ENCODE measurements at regions not wholly inside any gene's neighbourhood (a gene's known extent, or its start where the extent isn't known, plus 50 kb on each side); places are given as distances from the start of the nearest gene placed in this dataset.

DNA sequence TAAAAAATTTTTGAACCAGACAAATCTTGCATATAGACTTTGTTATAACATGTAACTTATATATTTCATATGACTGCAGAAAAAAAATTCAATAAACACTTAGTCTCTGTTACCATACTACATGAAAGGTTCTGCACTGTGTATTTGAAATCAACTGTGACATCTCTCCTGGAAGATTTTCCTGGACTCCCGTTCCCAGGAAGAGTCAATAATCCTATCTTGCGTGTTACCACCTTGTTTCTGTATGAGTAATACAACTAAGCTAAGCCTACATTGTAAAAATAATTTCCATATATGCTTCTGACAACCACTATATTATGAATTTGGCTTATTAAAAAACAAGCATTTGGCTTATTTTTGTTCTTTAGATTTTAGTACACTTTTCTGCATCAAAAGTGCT, 665.6 kb upstream of the SOX9 start:
- no peak overlapping the region for H3K9ac ChIP-seq (ENCODE audit: low read depth, low read length)
- no peak overlapping the region for H3K18ac ChIP-seq (ENCODE audit: low read depth, low read length)
- no peak overlapping the region for H3K4me2 ChIP-seq (ENCODE audit: low read depth, low read length)
- H3K23ac ChIP-seq (ENCODE audit: low read depth, low read length), result no peak overlapping the region
- no peak overlapping the region for H2AFZ ChIP-seq (replicated peaks; ENCODE audit: low read length, poor library complexity)
- H4K91ac ChIP-seq (ENCODE audit: insufficient read depth, low read depth, low read length), result no peak overlapping the region
- H3K36me3 ChIP-seq (ENCODE audit: control insufficient read depth, insufficient read depth, low read length), result no peaks in the 10 kb centered on the region
- no peaks in the 10 kb centered on the region for H3K9me3 ChIP-seq (ENCODE audit: control insufficient read depth, insufficient read depth, low read length)
- no peak overlapping the region for H4K5ac ChIP-seq (ENCODE audit: low read depth, low read length)
- H3K27me3 ChIP-seq (ENCODE audit: control insufficient read depth, insufficient read depth, low read length), result no peaks in the 10 kb centered on the region
- no peak overlapping the region for H2BK20ac ChIP-seq (ENCODE audit: low read depth, low read length)
- in situ Hi-C loops (cut with MboI; ENCODE audit: low sequenced_read_pairs) (loop anchor here (25.0 kb wide), 1 partner anchor 668 kb away; no protein-coding TSS in a partner anchor), intact Hi-C loops (cut with micrococcal nuclease) (no loop called here), dilution Hi-C loops (cut with HindIII; ENCODE audit: low sequenced_read_pairs, unreplicated experiment) (no loop called here)
- DNase-seq, result no peak
- no peak overlapping the region for H2BK5ac ChIP-seq (ENCODE audit: low read depth, low read length, poor library complexity, severe bottlenecking)
- no peaks in the 10 kb centered on the region for H3K9me1 ChIP-seq (ENCODE audit: insufficient read depth, low read length)
- no peak overlapping the region for H3K27ac ChIP-seq (ENCODE audit: insufficient read depth, low read length)
- no peak overlapping the region for H2BK120ac ChIP-seq (ENCODE audit: low read depth, low read length)
- H3K4me3 ChIP-seq (ENCODE audit: insufficient read depth, low read depth, low read length), result no peak overlapping the region
- no peak overlapping the region for H2AK9ac ChIP-seq (replicated peaks; ENCODE audit: low read depth, low read length, poor library complexity)
- H4K8ac ChIP-seq (ENCODE audit: low read depth in 2 of 2, low read length in 2 of 2), result no peak overlapping the region
- H2AK5ac ChIP-seq (ENCODE audit: low read depth, low read length), result no peak overlapping the region
- no TSS peak for BruUV-seq (replicated peaks)
- no peak overlapping the region for H3K56ac ChIP-seq (ENCODE audit: extremely low read depth, insufficient read depth, low read length)
- POLR2A ChIA-PET (ENCODE audit: unreplicated experiment), result no interaction called here
- ATAC-seq (ENCODE audit: low read depth), result no peak
- no peak for TF ChIP-seq MXI1 (IDR thresholded peaks at IDR 0.05; ENCODE audit: borderline replicate concordance, low read depth, low read length)
- TF ChIP-seq, protein P1, sequence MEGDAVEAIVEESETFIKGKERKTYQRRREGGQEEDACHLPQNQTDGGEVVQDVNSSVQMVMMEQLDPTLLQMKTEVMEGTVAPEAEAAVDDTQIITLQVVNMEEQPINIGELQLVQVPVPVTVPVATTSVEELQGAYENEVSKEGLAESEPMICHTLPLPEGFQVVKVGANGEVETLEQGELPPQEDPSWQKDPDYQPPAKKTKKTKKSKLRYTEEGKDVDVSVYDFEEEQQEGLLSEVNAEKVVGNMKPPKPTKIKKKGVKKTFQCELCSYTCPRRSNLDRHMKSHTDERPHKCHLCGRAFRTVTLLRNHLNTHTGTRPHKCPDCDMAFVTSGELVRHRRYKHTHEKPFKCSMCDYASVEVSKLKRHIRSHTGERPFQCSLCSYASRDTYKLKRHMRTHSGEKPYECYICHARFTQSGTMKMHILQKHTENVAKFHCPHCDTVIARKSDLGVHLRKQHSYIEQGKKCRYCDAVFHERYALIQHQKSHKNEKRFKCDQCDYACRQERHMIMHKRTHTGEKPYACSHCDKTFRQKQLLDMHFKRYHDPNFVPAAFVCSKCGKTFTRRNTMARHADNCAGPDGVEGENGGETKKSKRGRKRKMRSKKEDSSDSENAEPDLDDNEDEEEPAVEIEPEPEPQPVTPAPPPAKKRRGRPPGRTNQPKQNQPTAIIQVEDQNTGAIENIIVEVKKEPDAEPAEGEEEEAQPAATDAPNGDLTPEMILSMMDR (conservative IDR thresholded peaks at IDR 0.05; ENCODE audit: low read depth, low read length), result no peak
- no peak for TF ChIP-seq RAD21 (IDR thresholded peaks at IDR 0.05; ENCODE audit: low read length)
- no peak for TF ChIP-seq RCOR1 (IDR thresholded peaks at IDR 0.05; ENCODE audit: insufficient replicate concordance, low read length)
- TF ChIP-seq, protein P2, sequence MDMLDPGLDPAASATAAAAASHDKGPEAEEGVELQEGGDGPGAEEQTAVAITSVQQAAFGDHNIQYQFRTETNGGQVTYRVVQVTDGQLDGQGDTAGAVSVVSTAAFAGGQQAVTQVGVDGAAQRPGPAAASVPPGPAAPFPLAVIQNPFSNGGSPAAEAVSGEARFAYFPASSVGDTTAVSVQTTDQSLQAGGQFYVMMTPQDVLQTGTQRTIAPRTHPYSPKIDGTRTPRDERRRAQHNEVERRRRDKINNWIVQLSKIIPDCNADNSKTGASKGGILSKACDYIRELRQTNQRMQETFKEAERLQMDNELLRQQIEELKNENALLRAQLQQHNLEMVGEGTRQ (IDR thresholded peaks at IDR 0.05; ENCODE audit: low read depth, low read length), result no peak
- TF ChIP-seq FOS (IDR thresholded peaks at IDR 0.05; ENCODE audit: low read depth, low read length), result no peak
- H3K4ac ChIP-seq (ENCODE audit: low read depth, low read length), result no peak overlapping the region
- no peaks in the 10 kb centered on the region for H3K79me1 ChIP-seq (ENCODE audit: low read depth in 1 of 2, low read length in 2 of 2)
- H3K4me1 ChIP-seq (ENCODE audit: control insufficient read depth, insufficient read depth, low read length), result no peaks in the 10 kb centered on the region
- no CpG with 5 or more reads among the region's 2 CpGs for WGBS, 2 experiments (ENCODE audit: extremely low coverage in 2 of 2, insufficient read length in 1 of 2)
- H3K14ac ChIP-seq (replicated peaks; ENCODE audit: low read depth, low read length), result no peak overlapping the region
- H4K20me1 ChIP-seq (ENCODE audit: insufficient read depth, low read length), result no peaks in the 10 kb centered on the region
- CTCF ChIA-PET, result no interaction called here
- no peak overlapping the region for H2BK15ac ChIP-seq (ENCODE audit: low read depth, low read length)

Measured in IMR-90 (cell line).